ENCODE measurements at regions not wholly inside any gene's neighbourhood (a gene's known extent, or its start where the extent isn't known, plus 50 kb on each side); places are given as distances from the start of the nearest gene placed in this dataset.
A peak's percentile ranks its signal among the peaks of the same experiment; 100 is the strongest.

GRCh38 chr3:113051787-113052186 lies 61.0 kb downstream of the GTPBP8 start:
- Histone ChIP-seq H3K4me3 (no peak overlapping the region), H3K27ac (peak overlapping the region; percentile 7), H3K9me3 (no peaks in the 10 kb centered on the region), H3K36me3 (ENCODE audit: insufficient read depth in 1 of 2, low read depth in 1 of 2) (no peaks in the 10 kb centered on the region), H3K4me1 (peaks cover 7% of the 10 kb centered on the region), H3K27me3 (ENCODE audit: insufficient read depth in 3 of 3, low read length in 2 of 3) (no peaks in the 10 kb centered on the region)
- DNase-seq = no peak
- intact Hi-C loops (cut with DNase I) = loop anchor here (1.0 to 5.0 kb wide), 3 partner anchors 81 to 237 kb away; no protein-coding TSS in a partner anchor
- 20 to 41% (median 20%) methylated on average over 3 of the region's 3 CpGs for WGBS, 3 donors
- peak; percentile 69 to 86 (median 80) for ATAC-seq
- TF ChIP-seq, protein P1, sequence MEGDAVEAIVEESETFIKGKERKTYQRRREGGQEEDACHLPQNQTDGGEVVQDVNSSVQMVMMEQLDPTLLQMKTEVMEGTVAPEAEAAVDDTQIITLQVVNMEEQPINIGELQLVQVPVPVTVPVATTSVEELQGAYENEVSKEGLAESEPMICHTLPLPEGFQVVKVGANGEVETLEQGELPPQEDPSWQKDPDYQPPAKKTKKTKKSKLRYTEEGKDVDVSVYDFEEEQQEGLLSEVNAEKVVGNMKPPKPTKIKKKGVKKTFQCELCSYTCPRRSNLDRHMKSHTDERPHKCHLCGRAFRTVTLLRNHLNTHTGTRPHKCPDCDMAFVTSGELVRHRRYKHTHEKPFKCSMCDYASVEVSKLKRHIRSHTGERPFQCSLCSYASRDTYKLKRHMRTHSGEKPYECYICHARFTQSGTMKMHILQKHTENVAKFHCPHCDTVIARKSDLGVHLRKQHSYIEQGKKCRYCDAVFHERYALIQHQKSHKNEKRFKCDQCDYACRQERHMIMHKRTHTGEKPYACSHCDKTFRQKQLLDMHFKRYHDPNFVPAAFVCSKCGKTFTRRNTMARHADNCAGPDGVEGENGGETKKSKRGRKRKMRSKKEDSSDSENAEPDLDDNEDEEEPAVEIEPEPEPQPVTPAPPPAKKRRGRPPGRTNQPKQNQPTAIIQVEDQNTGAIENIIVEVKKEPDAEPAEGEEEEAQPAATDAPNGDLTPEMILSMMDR (IDR thresholded peaks at IDR 0.05) = no peak

DNA sequence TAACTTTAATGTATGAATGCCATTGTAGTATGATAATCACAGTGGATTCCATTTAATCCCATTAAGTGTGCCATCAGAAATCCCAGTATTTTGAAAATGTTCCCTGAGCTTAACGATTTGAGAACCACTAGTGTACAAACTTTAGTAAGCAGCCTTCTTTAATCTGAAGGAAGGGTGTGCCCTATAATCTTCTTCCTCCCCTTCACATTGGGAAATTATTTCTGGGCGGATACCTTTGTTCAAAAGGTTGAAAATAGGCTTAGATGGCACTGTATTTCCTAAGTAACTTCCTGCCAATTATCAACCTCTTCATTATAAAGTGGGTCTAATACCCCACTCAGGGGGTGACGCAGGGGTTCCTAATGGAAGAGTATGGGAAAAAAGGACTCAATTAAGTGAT lies 62.4 kb downstream of the GTPBP8 start:
- DNase-seq = no peak
- intact Hi-C loops (cut with DNase I) = loop anchor here (5.0 kb wide), 2 partner anchors 79 to 234 kb away; no protein-coding TSS in a partner anchor
- Histone ChIP-seq H3K4me1 (peaks cover 7% of the 10 kb centered on the region), H3K27ac (no peak overlapping the region), H3K9me3 (no peaks in the 10 kb centered on the region), H3K27me3 (ENCODE audit: insufficient read depth in 3 of 3, low read length in 2 of 3) (no peaks in the 10 kb centered on the region), H3K36me3 (ENCODE audit: insufficient read depth in 1 of 2, low read depth in 1 of 2) (no peaks in the 10 kb centered on the region), H3K4me3 (no peak overlapping the region)
- TF ChIP-seq, protein P1 (IDR thresholded peaks at IDR 0.05) = no peak
- 67 to 83% (median 82%) methylated on average over 3 of the region's 3 CpGs for WGBS, 3 donors
- ATAC-seq = no peak

GRCh38 chr3:113054552-113054951 lies 63.8 kb downstream of the GTPBP8 start:
- TF ChIP-seq, protein P1 (IDR thresholded peaks at IDR 0.05) = no peak
- intact Hi-C loops (cut with DNase I) = loop anchor here (5.0 kb wide), 2 partner anchors 78 to 233 kb away; no protein-coding TSS in a partner anchor
- Histone ChIP-seq H3K9me3 (no peaks in the 10 kb centered on the region), H3K4me3 (no peak overlapping the region), H3K27ac (no peak overlapping the region), H3K4me1 (peaks cover 7% of the 10 kb centered on the region), H3K27me3 (ENCODE audit: insufficient read depth in 3 of 3, low read length in 2 of 3) (no peaks in the 10 kb centered on the region), H3K36me3 (ENCODE audit: insufficient read depth in 1 of 2, low read depth in 1 of 2) (no peaks in the 10 kb centered on the region)
- DNase-seq (no peak), ATAC-seq (no peak)
- WGBS, 3 donors = 0 to 40% (median 0%) methylated on average over 1 of the region's 1 CpG

DNA sequence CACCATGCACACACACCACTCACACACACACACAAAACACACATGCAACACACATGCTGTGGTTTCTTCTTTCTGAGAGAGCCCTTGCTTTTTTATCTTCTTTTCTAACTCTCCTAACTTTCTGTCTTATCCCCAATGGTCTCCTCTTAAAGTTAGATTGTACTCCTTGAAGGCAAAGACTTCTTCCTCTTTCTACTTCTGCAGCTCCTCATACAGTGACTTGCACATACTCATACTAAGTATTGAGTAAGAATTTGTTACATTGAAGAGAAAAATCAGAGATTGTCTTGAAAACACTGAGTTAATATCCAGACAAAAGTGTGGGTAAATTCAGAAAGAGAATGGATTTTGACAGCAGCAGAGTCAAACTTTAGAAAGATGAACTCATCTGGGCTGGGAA lies 64.4 kb downstream of the GTPBP8 start:
- ATAC-seq = no peak
- intact Hi-C loops (cut with DNase I) = no loop called here

More for the DNA sequence above, 64.4 kb downstream of the GTPBP8 start:
- Histone ChIP-seq H3K27me3 (ENCODE audit: insufficient read depth in 3 of 3, low read length in 2 of 3) (no peaks in the 10 kb centered on the region), H3K9me3 (no peaks in the 10 kb centered on the region), H3K36me3 (ENCODE audit: insufficient read depth in 1 of 2, low read depth in 1 of 2) (no peaks in the 10 kb centered on the region), H3K4me1 (peaks cover 7% of the 10 kb centered on the region), H3K4me3 (no peak overlapping the region), H3K27ac (no peak overlapping the region)
- TF ChIP-seq, protein P1 (IDR thresholded peaks at IDR 0.05) = no peak
- no peak for DNase-seq
